GOT3 (cell line): ENCODE measurements at regions not wholly inside any gene's neighbourhood (a gene's known extent, or its start where the extent isn't known, plus 50 kb on each side); places are given as distances from the start of the nearest gene placed in this dataset.

Source experiments
- DNase-seq: peaks from one replicate; lab custom pipeline; 2025; ENCODE audit warnings: mixed read lengths; lab: John Stamatoyannopoulos, UW

DNA sequence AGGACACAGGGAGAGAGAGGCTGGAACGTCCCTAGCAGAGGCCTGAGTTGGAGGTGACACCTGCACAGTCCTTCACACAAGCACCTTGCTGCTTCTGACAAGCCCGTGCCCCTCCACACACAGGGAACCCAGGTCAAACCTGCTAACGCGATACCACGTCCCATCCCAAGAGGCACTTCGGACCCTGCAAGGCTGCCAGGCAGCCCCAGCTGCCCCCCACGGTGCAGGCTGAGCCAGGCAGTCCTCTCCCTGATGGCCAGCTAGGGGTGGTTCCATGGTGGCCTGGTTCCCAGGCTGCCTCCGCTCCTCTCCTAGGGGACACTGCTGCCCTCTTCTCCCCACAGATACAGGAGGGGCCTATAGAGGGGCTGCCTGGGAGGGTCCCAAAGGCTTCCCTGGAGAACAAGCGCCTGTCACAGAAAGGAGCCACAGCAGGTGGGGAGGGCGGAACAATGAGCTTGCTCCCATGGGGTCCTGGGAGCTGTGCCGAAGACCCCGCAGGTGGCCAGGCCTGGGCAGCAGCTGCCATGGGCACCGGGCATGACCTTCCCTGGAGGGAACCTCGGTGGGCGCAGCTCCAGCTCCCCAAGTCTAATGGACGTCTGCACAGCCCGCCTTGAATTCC is 434.2 kb upstream of the MYT1L start:
- no peak for DNase-seq

DNA sequence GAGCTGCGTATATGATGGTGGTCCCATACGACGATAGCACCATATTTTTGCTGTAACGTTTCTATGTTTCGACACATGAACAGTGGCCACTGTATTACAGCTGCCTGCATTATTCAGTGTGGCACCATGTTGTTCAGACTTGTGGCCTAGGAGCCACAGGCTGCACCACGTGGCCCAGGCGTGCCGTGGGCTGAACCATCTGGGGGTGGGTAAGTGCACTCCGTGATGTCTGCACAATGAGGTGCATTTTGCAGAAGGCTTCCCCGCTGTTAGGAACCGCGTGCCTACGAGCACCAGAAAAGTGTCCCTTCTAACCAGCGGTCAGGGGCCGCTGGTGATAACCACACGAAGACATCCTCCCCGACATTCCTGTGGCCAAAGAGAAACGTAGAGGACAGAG is 433.7 kb upstream of the MYT1L start:
- no peak for DNase-seq

- no peak for DNase-seq
These were observed 432.9 kb upstream of the MYT1L start for GRCh38 chr2:2764001-2764355.

- no peak for DNase-seq
These were observed 432.4 kb upstream of the MYT1L start for GRCh38 chr2:2763351-2764000.

DNA sequence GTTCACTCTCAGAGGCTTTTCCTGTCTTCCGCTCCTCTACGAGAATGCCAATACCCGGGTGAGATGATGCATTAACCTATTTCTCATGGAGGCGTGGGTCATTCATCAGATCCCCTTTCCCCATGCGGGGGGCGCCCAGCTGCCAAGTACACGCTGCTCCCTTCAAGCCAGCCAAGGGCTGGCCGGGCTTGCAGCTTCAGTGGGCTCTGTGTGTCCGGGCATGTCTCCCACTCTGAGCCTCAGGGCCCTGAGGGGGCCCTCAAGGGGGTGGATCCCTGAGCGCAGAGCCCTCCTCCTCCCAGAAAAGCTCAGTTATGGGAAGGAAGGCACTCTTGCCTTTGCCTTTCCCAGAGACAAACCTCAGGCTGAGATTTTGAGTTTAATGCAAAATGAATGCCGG is 431.8 kb upstream of the MYT1L start:
- no peak for DNase-seq

- no peak for DNase-seq
These were observed 431.3 kb upstream of the MYT1L start for GRCh38 chr2:2762166-2762908.

DNA sequence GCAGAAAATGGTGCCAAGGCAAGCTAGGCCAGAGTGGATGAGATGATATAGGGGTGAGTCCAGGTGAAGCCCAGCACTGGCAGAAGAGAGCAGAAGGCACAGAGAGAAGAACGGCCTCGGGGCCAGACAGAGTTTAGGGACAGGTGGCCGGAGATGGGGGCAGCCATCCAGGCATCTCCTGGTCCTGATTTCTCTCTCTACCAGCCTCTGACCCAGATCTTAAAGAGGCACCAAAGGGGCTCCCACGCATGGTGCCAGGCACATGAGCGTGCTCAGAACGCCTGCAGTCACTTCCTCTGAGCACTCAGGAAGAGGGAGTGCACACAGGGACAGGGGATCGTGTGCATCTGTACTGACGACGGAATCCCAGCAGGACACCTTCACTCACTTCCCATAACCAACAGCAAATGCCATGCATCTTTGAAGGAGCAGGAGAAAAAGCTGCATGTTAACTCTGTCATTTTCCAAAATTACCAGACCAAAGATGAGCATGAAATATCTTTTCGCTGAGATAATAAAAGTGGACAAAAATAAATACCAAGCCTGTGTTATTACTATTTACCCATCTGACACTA is 427.8 kb upstream of the MYT1L start:
- DNase-seq: no peak

- DNase-seq: no peak
These were observed 426.7 kb upstream of the MYT1L start for GRCh38 chr2:2757764-2758163.

GRCh38 chr2:2756886-2757285 is 425.8 kb upstream of the MYT1L start:
- DNase-seq: no peak

GRCh38 chr2:2755990-2756389 is 424.9 kb upstream of the MYT1L start:
- DNase-seq: no peak

GRCh38 chr2:2754940-2755339 is 423.9 kb upstream of the MYT1L start:
- no peak for DNase-seq

GRCh38 chr2:2751715-2752315 is 420.7 kb upstream of the MYT1L start:
- no peak for DNase-seq

DNA sequence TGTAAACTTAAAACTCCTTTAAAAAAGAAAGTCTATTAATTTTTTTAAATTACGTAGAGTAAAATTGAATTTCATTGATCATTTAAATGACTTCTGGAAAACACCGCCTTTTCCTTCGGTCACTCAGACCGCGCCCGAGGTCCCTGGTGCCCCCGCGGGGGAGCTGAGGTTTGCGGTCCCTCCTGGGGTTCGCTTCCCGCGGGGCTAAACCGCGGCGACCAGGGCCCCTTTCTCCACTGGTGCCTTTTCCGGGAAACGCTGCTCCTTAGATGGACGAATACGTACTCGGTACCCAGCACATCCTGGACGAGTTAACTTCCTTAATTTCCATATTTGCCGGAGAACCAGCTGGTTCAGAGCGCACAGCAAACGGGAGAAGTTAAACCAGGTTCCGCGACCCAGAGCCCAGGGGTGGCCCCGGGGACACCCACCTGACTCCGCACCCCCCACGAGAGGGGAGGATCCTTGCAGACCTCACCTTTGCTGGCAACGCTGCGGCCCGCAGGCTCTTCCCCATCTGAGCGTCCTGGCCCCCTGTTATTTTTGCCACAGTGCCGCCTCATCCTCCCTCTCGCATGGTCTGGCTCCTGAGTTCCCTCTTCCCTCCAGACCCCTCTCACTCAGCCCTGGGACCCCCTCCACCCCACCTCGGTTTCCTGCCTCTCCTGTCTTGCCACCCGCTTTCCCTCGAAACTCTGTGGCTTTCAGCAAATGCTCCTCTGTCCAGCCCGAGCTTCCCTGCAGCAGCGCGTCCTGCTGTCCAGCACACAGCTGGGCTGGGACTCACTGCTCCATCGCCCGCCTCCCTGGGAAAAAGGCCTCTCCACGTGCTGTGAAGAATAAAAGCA is 420.0 kb upstream of the MYT1L start:
- DNase-seq: no peak

- DNase-seq: no peak
These were observed 418.1 kb upstream of the MYT1L start for GRCh38 chr2:2749206-2749598.

GRCh38 chr2:2748399-2749205 is 417.5 kb upstream of the MYT1L start:
- no peak for DNase-seq

DNA sequence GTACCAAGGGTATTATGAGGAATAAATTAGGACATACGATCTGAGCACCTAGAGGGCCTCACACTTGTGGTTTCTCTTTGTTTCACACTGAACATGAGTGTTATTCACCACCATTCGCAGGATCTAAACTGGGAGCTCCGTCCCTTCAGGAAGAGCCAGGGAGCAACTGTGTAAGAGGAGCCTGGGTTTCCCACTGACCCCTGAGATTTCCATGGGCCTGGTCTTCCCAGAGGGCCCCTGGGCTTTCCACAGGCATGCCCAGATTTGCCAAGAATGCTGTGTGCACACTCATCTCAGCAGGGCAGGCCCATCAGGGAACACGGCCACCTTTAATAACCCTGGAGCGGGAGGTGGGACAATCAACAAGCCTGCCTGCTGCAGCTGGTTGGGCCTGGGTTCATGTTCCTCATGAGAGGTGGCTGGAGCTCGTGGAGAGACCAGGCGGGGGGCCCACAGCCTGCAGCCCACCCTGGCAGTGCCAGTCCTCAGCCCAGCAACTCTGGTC is 416.8 kb upstream of the MYT1L start:
- DNase-seq: no peak

DNA sequence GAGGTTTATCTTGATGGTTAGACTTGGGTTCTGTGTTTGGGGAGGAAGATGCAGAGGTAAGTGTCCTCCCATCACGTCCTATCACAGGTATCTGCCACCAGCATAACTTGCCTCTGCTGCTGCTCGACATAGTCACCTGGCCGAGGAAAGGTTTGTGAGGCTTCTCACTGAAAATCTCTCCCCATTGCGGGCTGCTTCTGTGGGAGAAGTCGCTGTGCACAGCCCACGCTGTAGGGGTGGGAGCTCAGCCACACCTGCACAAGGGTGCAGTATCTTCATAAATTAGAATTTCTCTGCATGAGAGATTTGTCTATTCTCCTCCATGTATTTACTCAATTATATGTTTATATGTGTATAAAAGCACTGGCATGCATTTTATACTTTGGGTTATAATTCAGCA is 415.7 kb upstream of the MYT1L start:
- no peak for DNase-seq

DNA sequence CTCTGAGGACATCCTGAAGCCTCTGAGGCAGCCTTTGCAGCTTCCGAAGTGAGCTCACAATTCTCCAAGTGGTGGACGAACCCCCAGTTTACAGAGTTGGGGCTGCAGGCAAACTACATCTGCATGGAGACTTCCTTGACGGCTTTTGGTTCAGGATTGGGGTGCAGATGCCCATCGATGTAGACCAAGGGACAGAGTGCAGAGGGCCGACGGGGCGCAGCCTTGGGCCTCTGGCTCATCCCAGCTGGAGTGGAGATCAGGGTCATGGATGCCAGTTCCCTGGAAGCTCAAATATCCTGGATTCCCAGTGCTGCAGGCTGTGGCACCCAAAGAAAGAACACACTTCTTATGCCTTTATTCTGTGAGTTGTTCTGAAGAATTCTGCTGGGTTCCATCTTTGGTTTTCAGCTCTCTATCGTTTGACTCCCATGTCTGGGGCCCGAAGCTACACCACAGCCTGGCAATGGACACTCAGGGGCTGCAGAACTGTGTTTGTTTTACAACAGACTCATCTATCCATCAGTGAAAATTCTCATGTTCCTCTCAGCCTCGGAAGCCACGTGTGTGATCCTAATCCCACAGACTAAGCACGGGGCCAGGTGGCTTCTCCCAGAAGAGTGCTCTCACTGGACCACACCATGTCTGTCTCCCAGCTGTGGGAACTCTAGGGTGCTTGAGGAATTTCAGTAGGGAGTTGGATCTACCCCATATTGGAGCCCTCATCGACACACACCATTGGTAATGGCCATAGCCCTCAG is 414.1 kb upstream of the MYT1L start:
- DNase-seq: no peak

- DNase-seq: no peak
These were observed 413.0 kb upstream of the MYT1L start for GRCh38 chr2:2744107-2744506.

DNA sequence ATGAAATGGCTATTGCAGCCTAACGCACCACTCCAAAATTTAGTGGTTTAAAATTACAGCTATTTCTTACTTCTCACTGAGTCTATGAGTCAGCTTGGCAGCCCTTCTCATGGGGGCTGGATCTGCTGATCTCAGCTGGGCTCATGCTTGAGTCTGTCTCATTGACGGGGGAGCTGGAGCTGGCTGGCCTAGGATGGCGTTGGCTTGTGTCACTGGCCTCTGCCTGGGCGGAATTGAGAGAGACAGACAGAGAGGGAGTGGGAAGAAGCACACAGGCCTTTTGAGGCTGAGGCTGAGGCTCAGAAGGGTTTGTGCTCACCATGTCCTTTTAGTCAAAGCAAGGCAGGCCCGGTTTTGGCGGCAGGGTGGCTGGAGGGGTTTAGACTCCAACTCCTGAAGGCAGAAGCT is 412.1 kb upstream of the MYT1L start:
- DNase-seq: peak; percentile 10
